BJ (cell line): ENCODE measurements at regions not wholly inside any gene's neighbourhood (a gene's known extent, or its start where the extent isn't known, plus 50 kb on each side); places are given as distances from the start of the nearest gene placed in this dataset.
A peak's percentile ranks its signal among the peaks of the same experiment; 100 is the strongest.
"Not testable (repeated sequence)": the region's sequence is repeated elsewhere in the genome, so short reads cannot be mapped to it uniquely, and the experiment has no call there.

Experiments used
- CTCF ChIA-PET: fragments of 350-600 bp; formaldehyde crosslinking; extraction: SDS; loops from one replicate; lab custom pipeline; 2021; ENCODE audit warnings: antibody characterized with exemption, inconsistent platforms; lab: Yijun Ruan, JAX
- POLR2A ChIA-PET: fragments of 300-600 bp; sonication (Branson Sonifier 250); formaldehyde crosslinking; extraction: SDS; loops from one replicate; lab custom pipeline; 2021; ENCODE audit warnings: antibody characterized with exemption; lab: Charles Lee
- DNase-seq: peaks from one replicate; pipeline ENCODE4 v3.0.0-alpha.2; 2011; ENCODE audit warnings: low read depth
- H3K27me3 ChIP-seq: 2 replicates; pipeline ENCODE4 v1.6.0; 2011; ENCODE audit warnings: low read length; ENCODE audit not compliant: control insufficient read depth, insufficient read depth
- H3K36me3 ChIP-seq: 2 replicates; pipeline ENCODE4 v1.5.1; 2011; ENCODE audit warnings: low read length; ENCODE audit not compliant: control insufficient read depth, insufficient read depth
- H3K4me3 ChIP-seq: 2 replicates; pipeline ENCODE4 v1.5.1; 2011; ENCODE audit warnings: low read depth, mild to moderate bottlenecking, control low read depth, low read length
- TF ChIP-seq, protein P1 (sequence below): IDR thresholded peaks from 2 replicates; pipeline ENCODE4 v1.5.1; 2011; ENCODE audit warnings: low read depth, mild to moderate bottlenecking, control low read depth, inconsistent platforms, low read length, moderate library complexity; ENCODE audit not compliant: insufficient read depth

DNA sequence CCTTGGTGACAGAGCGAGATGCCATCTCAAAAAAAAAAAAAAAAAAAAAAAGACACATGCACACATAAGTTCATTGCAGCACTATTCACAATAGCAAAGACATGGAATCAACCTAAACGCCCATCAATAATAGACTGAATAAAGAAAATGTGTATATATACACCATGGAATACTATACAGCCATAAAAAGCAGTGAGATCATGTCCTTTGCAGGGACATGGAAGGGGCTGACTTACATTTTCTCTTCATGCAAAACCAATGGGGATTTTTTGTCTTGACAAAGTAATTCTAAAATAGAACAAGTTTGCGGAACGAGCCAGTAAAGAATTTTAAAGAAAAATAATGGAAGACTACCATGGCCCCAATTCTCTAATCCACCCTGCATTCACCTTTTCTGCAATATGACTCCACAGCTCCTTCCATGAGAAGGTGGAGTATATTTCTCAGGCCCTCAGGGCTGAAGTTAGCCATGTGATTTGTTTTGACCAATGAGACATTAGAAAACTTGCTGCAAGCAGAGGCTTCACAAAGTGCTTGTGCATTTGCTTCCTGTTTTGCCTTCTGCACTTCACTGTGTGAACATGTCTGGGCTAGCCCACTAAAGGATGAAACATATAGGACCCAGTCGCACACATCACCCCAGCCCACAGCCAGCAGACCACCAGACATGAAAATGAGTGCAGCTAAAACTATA, 78.8 kb upstream of the NR5A2 start:
- Histone ChIP-seq H3K4me3 (no peak overlapping the region), H3K36me3 (no peaks in the 10 kb centered on the region), H3K27me3 (no peaks in the 10 kb centered on the region)
- TF ChIP-seq, protein P1, sequence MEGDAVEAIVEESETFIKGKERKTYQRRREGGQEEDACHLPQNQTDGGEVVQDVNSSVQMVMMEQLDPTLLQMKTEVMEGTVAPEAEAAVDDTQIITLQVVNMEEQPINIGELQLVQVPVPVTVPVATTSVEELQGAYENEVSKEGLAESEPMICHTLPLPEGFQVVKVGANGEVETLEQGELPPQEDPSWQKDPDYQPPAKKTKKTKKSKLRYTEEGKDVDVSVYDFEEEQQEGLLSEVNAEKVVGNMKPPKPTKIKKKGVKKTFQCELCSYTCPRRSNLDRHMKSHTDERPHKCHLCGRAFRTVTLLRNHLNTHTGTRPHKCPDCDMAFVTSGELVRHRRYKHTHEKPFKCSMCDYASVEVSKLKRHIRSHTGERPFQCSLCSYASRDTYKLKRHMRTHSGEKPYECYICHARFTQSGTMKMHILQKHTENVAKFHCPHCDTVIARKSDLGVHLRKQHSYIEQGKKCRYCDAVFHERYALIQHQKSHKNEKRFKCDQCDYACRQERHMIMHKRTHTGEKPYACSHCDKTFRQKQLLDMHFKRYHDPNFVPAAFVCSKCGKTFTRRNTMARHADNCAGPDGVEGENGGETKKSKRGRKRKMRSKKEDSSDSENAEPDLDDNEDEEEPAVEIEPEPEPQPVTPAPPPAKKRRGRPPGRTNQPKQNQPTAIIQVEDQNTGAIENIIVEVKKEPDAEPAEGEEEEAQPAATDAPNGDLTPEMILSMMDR: no peak
- CTCF ChIA-PET: interaction anchor here (0.6 kb wide), 1 partner anchor 11 kb away, joined by 3 read pairs; no protein-coding TSS in a partner anchor
- no peak for DNase-seq
- POLR2A ChIA-PET: no interaction called here

DNA sequence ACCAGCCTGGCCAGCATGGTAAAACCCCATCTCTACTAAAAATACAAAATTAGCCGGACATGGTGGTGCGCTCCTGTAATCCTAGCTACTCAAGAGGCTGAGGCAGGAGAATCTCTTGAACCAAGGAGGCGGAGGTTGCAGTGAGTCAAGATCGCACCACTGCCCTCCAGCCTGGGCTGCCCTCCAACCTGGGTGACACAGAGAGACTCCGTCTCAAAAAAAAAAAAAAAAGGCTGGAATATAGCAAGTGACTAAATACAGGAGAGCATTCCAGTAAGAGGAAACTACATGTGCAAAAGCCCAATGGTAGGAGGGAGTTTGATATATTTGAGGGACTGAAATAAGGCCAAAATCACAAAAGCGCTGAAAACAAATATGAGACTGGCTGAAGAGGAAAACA, 76.5 kb upstream of the NR5A2 start:
- POLR2A ChIA-PET, CTCF ChIA-PET, H3K36me3 ChIP-seq, H3K4me3 ChIP-seq, DNase-seq, H3K27me3 ChIP-seq: not testable (repeated sequence)

DNA sequence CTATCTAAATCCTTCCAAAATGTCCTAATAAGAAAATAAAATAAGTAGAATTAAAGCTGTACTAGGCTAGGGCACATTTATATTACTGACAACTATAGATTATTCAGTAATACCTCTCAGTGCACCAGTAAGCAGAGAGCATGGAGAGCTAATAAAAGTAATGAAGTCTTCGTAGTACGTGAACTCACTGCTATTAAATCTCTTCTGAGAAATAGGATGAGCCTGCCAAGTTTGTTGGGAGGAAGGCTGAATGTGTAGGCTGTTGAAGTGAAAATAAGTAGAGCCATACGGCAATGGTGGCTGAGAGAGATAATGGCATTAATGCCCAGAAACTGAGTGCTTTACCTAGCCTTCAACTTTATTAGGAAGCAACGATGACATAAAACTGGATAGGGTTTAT, 73.9 kb upstream of the NR5A2 start:
- CTCF ChIA-PET: interaction anchor here (0.7 to 1.0 kb wide), 2 partner anchors 63 to 556 kb away, joined by 4 to 5 read pairs; no protein-coding TSS in a partner anchor

DNA sequence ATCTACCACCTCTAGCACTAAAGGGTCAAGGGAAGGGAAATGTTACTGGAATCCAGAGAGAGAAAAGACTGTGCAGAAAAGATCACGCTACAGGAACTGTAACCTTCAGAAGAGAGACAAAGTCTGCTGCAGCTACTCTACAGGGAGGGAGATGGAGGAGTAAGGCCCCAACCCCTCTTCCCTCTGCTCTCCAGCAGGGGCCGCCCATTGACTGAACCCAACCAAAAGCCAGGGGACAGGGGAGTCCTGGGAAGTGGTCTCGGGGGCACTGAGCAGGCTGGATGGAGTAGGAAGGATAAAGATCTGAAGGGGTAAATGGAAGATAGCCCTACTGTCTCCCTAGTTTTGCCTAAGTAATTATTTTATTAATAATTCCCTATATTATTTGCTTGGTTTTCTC, 72.8 kb upstream of the NR5A2 start:
- DNase-seq: no peak
- Histone ChIP-seq H3K27me3 (no peaks in the 10 kb centered on the region), H3K36me3 (no peaks in the 10 kb centered on the region), H3K4me3 (no peak overlapping the region)
- TF ChIP-seq, protein P1: peak; percentile 48; the same call in 1 of the 2 replicates
- ChIA-PET CTCF (interaction anchor here (1.0 kb wide), 1 partner anchor 555 kb away, joined by 5 read pairs; no protein-coding TSS in a partner anchor), POLR2A (no interaction called here)

More for the DNA sequence above, 73.9 kb upstream of the NR5A2 start:
- Histone ChIP-seq H3K36me3 (no peaks in the 10 kb centered on the region), H3K4me3 (no peak overlapping the region), H3K27me3 (no peaks in the 10 kb centered on the region)
- TF ChIP-seq, protein P1: no peak
- POLR2A ChIA-PET: no interaction called here
- no peak for DNase-seq

DNA sequence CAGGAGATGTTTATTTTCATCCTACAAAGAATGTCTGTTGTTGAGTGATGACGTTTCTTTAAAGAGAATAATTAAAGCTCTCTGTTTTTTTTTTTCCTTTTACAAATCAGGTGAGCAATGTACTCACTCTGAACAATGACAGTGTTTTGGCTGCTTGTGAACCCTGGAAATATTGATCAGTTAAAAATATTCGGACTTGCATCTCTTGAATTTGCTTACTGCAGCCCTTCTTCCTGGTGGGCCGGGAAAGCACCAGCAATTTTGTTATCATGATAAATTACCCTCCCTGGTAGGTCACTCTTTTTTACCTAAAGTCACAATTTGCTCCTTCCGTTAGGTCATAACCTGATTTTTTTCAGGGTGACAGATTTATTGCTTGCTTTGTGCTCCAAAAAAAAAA, 72.3 kb upstream of the NR5A2 start:
- ChIA-PET POLR2A (no interaction called here), CTCF (interaction anchor here (1.2 kb wide), 1 partner anchor 557 kb away, joined by 3 read pairs; no protein-coding TSS in a partner anchor)
- Histone ChIP-seq H3K27me3 (no peaks in the 10 kb centered on the region), H3K4me3 (no peak overlapping the region), H3K36me3 (no peaks in the 10 kb centered on the region)
- DNase-seq: no peak
- TF ChIP-seq, protein P1: no peak
